ENCODE measurements at regions not wholly inside any gene's neighbourhood (a gene's known extent, or its start where the extent isn't known, plus 50 kb on each side); places are given as distances from the start of the nearest gene placed in this dataset.

DNA sequence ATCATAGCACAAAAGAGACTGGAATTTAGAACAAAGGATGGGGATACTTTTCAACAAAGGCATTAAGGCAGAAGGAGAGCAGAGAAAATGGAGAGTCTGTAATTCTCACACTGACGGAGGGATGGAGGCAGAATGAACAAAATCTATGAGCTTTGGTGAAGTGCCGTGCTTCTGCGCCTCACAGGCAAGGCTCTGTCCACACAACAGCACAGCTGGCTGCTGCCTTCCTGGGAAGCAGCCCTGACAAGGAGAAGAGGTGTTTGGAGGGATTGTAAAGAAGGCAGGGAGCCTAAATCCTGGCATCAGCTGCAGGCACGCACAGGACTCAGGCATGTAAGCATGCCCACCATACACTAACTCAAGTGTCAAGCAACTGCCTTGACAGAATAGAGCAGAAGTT lies 485.2 kb upstream of the KIF2A start:
- no peak for DNase-seq (ENCODE audit: low read depth in 2 of 2, low spot score in 1 of 2)

DNA sequence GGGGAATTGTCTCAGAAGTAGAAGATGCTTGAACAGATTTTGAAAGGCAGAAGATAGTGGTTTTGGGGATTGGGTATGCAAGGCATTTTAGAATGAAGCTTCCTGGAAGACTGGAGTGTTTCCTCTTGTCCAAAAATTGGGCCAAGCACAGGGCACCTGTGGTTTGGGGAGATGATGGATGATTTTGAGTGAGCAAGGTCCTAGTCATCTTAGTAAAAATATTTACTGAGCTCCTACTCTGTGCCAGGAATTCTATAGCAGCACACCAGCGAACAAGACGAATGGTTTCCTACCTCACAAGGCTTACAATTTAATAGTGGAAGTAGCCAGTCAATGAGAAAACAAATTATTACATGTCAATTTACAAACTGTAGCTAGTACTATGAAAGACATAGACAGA lies 484.4 kb upstream of the KIF2A start:
- DNase-seq (ENCODE audit: low read depth in 2 of 2, low spot score in 1 of 2): no peak

DNA sequence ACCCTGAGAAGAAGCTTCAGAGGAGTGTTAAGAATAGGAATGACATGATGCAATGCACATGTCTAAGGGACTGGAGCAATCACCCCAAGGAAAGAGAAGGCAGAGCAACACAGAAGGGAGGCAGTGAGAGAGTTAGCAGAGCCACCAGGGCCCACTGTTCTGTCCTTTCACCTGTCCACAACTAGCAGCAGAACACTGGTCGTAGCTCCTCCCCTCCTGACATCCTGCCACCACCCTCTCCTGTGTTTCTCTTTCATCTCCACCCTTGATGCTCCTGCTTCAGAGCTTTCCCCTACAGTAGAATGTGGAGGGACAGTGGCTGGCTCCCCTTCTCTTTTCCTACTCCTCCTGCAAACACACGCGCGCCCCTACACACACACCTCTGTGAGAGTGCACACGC lies 483.4 kb upstream of the KIF2A start:
- no peak for DNase-seq (ENCODE audit: low read depth in 2 of 2, low spot score in 1 of 2)

DNA sequence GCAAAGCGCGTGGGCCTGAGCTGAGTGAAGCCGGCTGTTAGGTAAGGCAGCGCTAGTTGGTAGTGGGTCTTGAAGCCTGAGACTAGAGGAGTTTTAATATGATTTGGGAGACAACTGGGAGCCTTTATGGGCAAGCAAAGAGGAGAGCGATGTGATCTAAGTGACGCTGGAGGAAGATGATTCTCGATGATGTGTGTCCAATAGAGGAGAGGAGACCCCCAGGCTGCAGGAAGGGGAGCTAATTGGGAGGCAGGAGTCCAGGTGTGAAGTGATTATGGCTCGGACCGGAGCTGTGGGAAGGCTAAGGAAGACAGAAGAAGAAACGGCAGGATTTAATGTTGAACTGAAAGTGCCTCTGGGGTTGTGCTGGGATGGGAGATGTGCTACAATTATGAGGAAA lies 482.9 kb upstream of the KIF2A start:
- DNase-seq (ENCODE audit: low read depth in 2 of 2, low spot score in 1 of 2): no peak

DNA sequence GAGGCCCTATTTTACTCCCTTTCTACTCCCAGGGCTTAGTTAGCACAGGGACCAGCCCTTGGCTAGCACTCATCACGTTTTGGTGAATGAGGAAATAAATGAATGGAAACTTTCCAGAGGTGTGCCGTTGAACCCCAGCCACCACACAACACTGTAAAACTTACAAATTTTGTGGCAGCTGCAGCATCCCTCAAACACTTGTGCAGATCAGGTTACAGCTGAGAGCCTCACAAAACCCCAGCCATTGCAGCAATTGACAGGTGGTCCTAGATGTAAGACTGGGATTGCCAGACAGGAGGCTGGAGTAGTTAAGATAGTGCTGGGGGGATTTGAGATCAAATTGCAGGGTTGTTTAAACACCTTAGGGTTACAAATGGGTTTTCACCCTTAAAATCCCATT lies 482.2 kb upstream of the KIF2A start:
- no peak for DNase-seq (ENCODE audit: low read depth in 2 of 2, low spot score in 1 of 2)

DNA sequence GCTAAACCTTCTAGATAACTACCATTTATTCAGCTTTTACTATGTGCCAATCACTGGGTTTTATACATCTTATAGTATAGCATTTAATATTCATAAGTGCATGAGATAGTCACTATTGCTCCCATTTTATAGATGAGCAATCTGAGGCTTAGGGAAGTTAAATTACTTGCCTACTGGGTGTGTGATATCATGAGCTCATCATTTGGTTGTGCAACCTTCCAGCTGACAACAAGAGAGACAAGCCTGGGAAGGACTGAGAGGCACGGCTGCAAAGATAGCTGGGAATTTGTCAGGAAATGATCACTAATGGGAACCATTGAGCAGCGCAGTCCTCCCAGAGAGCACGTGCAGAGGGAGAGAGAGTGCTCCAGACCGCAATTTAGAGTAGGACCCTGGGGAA lies 481.6 kb upstream of the KIF2A start:
- DNase-seq (ENCODE audit: low read depth in 2 of 2, low spot score in 1 of 2): no peak

DNA sequence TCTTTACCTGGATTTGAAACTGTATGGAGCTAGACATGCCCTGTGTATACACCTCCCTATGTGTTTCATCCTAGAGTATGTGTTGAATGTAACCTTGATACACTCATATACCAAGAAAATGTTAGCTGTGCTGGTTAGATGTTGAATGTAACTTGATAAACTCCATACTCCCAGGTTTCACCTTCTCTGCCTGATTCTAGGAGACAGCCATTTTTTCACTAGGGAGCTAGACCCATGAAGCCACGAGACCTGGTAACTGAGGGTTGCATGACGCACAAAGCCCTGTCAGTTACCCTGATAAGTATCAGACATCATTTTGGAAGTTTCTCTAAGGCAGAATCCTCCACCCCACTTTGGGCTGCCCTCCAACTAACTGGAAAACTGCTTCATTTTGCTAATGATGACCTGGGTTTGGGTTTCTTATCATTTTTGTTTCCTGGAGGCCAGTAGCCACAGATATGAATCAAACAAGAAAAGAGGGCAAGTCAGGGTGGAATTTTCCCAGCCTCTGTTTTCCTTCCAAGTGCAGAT lies 478.5 kb upstream of the KIF2A start:
- DNase-seq (ENCODE audit: low read depth in 2 of 2, low spot score in 1 of 2): no peak

DNA sequence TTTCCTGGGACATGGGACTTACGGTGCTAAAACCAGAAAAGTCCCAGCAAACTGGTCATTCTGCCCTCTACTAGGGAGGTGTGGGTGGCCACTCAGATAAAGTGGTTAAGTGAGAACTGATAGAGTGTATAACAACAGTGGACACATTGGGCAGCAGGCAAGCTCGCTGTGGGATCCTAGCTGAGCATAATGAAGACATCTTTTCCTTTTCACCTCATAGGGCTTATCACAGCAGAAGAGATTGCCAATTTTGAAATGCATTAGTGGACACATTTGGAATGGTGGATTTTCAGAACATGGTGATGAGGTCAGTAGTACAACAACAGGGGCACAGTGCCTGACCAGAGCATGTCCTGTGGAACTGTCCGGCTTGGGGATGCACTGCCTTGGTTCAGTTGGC lies 477.1 kb upstream of the KIF2A start:
- DNase-seq (ENCODE audit: low read depth in 2 of 2, low spot score in 1 of 2): no peak

DNA sequence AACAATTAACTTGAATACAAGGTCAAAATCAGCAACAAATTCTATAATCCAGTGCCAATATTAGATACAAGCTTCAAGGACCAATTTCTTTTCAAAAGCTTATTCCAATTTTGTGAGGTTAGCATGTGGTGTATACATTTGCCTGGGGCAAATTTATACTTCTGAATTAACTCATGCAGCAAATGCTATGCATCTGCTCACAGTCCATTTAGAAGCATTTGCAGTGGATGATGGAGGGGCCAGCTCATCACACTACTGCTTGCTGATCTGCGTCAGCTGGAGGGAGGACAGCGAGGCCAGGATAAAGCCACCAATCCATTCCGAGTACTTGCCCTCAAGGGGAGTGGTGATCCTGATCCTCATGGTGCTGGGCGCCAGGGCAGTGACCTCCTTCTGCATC lies 474.3 kb upstream of the KIF2A start:
- no peak for DNase-seq (ENCODE audit: low read depth in 2 of 2, low spot score in 1 of 2)

DNA sequence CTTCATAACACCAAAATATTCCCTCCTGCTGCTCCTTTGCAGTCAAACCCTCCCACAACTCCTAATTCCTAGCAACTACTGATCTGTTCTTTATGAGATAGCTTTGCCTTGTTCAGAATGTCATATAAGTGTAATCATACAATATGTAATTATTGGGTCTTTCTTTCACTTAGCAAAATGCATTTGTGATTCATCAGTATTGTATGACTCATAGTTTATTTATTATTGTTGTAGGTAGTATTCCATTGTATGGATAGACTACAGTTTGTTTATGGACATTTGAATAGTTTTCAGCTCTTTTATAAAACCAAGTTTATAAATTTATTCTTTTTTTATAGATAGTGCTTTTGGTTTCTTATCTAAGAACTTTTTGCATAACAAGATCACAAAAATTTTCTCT lies 468.2 kb upstream of the KIF2A start:
- DNase-seq (ENCODE audit: low read depth in 2 of 2, low spot score in 1 of 2): no peak

DNA sequence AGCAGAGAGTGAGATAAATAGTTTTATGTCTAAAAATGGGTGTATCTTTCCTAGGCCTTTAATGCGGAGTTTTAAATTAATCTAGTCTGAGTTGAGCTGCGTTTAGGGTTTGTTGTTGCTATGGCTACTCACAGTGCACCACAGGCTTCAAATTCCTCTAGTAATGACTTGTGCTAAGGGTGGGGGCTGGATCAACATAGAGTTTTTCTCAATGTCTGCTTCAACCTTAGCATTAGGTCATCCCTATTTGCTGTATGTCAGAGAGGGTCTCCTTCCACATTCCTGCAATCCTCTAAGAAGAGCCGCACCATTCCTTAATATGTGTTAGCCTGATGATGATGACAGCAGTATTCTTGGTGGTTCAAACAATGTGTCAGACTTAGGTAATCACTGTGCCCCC lies 465.6 kb upstream of the KIF2A start:
- DNase-seq (ENCODE audit: low read depth in 2 of 2, low spot score in 1 of 2): no peak

DNA sequence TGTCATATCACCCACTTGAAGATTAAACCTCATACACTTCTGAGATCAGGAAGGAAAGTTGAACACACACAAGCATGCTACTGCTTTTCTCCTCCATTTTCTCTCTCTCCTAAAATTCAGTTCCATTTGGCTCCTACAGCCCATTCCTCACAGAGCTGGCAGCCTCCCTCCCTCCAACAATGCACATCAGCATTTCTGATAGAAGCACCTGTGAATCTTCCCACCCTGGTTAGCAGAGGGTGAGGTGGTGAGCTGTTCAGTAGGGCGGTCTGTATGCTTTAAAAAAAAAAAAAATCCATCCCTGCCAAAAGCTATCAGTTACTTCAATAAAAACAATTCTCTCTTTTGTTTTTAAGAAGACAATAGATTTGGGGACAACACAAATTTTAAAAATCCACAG lies 463.2 kb upstream of the KIF2A start:
- DNase-seq (ENCODE audit: low read depth in 2 of 2, low spot score in 1 of 2): no peak

DNA sequence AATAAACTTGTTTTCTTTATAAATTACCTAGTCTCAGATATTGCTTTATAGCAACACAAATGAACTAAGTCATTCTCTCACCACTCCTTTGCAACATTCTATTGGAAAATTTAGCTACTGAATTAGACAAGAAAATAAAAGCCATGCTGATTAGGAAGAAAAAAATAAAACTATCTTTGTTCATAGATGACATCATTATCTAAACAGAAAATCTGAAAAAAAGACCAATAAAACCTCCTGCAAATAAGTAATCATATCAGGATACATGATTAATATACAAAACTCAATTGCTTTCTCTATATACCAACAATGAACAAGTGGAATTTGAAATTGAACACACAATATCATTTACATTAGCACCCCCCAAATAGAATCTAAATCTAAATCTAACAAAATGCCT lies 455.3 kb upstream of the KIF2A start:
- DNase-seq (ENCODE audit: low read depth in 2 of 2, low spot score in 1 of 2): no peak

DNA sequence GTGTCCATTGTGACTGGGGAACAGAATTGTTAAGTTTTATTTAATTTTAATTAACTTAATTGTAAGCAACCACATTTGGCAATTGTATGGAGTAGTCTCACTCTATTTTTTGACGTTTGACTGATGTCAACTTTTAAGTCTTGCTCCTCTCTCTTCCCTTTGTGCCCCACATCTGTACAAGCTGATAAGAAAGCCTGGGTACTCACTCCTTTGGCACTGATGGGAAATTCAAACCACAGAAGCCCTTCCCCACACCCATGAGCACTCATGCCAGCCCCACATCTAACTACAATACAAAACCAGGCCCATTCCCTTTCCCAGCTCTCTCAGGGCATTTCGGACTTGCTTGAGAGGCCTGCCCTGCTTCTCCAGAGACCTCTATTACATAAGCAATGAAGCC lies 451.5 kb upstream of the KIF2A start:
- DNase-seq (ENCODE audit: low read depth in 2 of 2, low spot score in 1 of 2): no peak

DNA sequence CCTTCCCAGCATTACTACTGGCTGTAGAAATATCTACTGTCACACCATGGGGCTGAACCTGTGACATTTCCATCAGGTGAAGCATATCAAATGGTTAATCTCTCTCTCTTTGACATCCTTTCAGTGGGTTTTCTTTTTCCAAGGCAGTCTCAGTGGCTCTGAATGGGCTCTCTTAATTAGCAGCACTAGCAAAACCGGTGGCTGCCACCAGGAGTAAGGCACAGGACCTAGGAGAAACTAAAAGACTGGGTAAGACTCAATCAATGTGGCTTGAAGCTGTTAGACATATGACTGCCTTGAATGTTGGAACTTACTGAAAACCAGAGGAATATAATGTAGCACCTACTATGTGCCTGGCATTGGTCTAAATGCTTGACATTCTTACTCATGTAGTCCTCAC lies 445.0 kb upstream of the KIF2A start:
- DNase-seq (ENCODE audit: low read depth in 2 of 2, low spot score in 1 of 2): no peak

DNA sequence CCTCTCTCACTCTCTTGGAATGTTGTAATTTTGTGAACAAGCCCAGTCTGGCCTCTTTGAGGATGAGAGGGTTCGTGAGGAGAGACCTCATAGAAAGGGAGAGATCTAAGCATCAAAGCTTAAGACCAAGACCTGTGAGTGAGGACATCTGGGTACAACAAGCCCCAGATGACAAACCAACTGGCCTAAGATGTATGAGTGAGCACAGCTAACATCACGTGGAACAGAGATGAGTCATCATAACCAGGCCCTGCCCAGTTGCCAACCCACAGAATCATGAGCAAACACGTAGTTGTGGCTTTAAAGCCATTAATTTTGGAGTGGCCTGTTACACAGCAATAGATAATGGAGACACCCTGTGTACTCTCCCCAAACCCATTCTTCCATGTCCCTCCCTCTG lies 439.1 kb upstream of the KIF2A start:
- no peak for DNase-seq (ENCODE audit: low read depth in 2 of 2, low spot score in 1 of 2)

DNA sequence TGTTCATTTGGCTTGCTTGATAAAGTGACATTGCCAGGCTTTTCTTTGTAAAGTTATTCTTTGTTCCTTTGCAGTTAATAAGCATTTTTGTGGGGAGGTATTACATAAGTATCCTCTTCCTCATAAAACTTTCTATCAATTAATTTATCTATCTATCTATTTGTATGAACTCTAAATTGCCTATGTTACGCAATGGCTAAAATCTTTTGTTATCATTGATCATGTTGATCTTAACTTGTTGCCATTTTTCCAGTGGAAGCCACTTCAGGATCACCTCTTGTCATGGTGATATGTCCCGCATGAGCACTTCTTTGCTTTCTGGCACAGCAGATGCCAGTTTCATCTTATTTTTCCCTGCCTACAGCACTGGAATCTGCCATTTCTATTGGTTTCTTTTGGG lies 436.7 kb upstream of the KIF2A start:
- no peak for DNase-seq (ENCODE audit: low read depth in 2 of 2, low spot score in 1 of 2)

DNA sequence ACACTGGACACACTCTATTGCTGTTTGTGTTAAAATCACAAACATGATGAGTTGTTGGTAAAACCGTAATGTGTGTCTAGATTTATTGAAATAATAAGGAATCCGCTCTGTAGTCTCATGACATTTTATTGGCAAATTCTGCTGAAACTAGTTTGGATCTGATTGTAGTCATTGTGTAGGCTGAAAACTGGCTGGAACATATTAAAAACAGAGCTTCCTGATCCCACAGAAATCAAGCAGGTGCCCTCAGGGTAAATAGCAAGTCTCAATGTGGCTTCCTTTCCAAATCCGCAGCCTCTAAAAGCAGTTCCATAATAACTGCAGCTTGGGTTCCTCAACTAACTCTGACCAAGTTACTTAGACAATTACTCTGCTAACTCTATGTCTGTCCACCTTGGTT lies 427.5 kb upstream of the KIF2A start:
- no peak for DNase-seq (ENCODE audit: low read depth in 2 of 2, low spot score in 1 of 2)

DNA sequence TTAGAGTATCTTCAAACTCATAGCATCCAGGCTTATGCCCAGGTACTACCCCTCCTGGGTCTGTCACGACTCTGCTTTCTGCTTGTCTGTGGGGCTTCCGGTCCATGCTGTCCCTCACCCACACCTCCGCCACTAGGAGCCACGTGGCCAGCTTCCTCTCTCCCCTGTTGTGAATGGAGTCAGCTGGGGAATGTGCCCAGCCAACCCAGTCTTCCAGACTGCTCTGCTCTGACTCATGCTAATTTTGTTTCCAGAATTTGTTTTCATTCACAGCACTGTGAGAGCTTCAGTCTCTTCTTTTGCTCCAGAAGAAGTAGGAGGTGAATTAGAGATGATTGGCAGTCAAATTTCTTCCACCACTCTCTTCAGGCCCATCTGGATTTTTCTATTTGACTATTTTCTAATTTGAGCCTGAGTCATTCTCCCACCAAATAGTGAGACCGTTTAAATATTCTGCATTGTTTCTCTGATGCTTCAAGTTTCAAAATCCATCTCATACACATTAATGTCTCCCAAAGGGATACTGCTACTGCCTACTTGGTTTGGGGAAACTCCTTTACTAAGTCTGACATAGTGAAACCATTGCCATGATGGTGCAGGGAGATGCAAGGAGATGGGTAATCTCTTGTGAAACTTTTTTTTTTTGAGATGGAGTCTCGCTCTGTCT lies 424.1 kb upstream of the KIF2A start:
- no peak for DNase-seq (ENCODE audit: low read depth in 2 of 2, low spot score in 1 of 2)

DNA sequence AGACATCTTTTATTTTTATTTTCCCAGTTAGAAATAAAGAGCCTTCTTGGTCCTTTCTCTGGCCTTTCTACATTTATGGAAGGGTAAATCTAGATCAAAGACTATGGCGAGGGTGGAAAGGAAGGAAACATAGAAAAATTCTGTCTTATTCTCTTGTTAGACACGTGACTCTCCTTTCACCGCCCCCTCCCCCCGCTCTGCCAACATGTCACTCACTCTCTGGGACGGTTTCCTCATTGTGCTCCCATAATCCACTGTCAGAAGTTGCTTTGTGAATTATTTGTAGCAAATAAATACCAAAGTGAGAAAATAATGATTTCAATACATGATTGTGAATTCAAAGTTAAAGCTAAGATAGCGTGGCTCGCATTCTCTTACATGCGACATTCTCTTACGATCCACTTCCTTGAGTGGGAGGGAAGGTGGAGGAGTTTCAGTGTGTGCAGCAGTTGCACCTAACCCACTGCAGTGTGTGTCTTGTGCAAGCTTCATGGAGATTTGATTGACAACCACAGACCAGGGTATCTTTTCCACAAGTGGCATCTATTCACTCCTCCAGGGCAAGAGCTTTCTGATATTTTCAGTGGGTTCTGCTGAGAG lies 423.0 kb upstream of the KIF2A start:
- no peak for DNase-seq (ENCODE audit: low read depth in 2 of 2, low spot score in 1 of 2)

DNA sequence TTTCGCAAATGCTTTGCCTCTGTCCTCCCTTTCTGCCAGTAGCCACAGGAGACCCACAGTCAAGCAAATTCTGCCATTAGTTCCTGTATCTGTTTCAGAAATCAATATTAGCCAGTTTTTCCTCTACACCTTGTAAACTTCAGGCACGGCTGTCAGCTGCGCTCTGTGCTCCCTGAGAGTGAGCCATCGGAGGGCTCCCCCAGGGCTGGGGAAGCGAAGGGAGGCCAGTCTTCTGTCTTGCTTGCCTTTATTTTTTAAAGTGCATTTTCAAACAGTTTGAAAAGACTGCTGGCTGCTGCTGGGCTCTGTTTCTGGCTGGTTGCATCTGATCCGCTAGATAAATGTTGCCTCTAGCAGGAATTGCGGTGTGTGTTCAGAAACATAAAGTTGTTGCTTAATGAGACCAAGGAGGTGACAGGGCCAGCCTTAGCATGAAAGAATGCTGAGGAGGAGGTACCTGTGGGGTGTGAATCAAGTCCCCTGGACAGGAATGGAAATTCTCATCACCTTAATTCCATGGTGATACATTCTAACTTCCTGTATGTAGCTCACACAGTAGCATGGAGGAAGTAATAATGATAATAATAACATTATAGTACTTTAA lies 421.7 kb upstream of the KIF2A start:
- DNase-seq (ENCODE audit: low read depth in 2 of 2, low spot score in 1 of 2): no peak

DNA sequence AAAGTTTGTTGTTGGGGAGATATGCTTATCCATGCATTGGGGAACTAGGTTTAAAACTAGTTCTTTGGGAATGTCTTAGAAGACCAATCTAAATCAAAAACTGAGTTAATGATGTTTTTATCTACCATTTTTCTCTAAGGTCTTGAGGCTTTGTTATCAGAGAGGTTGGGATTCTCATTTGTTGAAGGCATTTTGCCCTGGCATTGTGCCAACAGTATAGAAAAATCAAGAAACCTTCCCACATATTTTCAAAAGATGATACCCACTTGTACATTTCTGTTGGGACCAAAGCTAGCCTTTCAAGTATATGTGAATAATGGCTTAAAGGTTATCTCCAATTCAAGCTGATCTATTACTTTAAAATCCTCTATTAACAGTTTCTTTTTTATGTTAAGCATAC lies 419.8 kb upstream of the KIF2A start:
- DNase-seq (ENCODE audit: low read depth in 2 of 2, low spot score in 1 of 2): no peak

DNA sequence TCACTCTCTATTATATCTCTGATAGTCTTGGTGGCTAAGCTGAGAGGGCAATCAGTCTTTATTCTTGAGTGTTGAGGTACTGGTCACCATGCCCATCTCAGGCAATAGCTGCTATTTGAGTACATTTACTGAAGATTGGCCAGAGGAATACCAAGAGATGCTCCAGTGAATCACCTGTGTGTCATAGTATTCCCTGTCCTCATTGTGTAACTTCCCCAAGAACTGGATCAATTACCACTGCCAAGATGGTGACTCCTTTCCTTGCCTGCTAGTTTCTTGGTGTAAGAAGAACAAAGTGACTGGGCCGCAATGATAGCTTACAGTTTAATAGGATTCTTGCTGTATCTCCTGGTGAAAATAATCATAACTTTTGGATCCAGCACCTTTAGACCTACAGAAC lies 418.7 kb upstream of the KIF2A start:
- DNase-seq (ENCODE audit: low read depth in 2 of 2, low spot score in 1 of 2): no peak
